ENCODE measurements at regions not wholly inside any gene's neighbourhood (a gene's known extent, or its start where the extent isn't known, plus 50 kb on each side); places are given as distances from the start of the nearest gene placed in this dataset.

GRCh38 chr14:54090274-54090673 lies 133.6 kb upstream of the BMP4 start:
- DNase-seq (ENCODE audit: low spot score): no peak

- no peak for DNase-seq (ENCODE audit: low spot score)
These were observed 138.1 kb upstream of the BMP4 start for GRCh38 chr14:54094765-54095164.

DNA sequence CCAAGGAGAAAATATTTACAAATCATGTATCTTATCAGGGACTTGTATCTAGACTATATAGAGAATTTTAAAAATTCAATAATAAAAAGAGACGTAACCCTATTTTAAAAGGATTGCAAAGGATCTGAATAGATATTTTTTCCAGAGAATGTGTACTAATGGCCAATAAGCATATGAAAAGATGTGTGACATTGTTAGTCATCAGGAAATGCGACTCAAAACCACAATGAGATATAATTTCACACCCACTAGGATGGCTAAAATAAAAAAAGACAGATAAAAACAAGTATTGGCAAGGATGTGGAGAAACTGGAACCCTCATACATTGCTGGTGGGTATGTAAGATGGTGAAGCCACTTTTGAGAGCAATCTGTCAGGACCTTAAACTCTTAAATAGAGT lies 141.9 kb upstream of the BMP4 start:
- no peak for DNase-seq (ENCODE audit: low spot score)

- DNase-seq (ENCODE audit: low spot score): no peak
These were observed 145.4 kb upstream of the BMP4 start for GRCh38 chr14:54102051-54102456.

GRCh38 chr14:54102530-54102929 lies 145.9 kb upstream of the BMP4 start:
- DNase-seq (ENCODE audit: low spot score): no peak

DNA sequence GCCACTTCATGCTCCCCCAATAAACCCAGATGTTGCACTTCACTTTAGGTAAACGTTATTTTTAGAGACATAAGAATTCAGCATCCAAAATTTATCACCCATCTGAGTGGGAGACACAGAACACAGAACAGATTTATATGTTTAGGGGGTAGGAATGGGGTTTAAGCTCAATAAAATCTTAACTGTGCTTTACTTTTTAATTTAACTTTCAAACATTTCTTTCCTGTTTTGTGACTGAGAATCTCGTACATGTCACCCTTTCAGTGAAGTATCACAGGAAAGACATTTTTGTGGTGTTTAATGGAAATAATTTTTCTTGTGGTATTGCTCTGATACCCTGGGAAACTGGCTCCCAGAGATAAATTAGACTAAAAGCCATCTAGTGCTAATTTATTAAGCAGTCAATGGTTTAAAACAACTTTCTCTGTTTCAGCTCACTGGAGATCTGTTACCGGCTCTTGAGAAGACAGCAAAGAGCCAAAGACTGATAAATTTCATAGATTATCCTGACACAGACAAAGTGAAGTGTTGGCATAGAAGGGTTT lies 148.0 kb upstream of the BMP4 start:
- DNase-seq (ENCODE audit: low spot score): no peak

DNA sequence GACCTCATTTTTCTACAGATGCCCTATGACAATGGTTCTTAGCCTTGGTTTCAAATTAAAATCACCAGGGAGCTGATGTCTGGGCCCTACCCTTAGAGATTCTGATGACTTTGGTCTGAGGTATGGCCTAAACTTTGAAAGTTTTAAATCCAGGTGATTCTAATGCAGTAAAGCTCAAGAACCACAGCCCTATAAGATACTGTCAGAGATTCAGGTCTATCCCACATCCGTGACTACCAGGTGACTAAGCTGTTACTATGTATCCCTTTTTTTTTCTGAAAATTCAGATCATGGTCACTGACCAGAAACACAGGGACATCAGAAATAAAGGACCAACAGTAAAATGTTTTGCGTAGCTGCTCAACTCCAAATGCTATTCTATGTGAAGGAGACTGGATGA lies 148.8 kb upstream of the BMP4 start:
- DNase-seq (ENCODE audit: low spot score): no peak

- DNase-seq (ENCODE audit: low spot score): no peak
These were observed 149.3 kb upstream of the BMP4 start for GRCh38 chr14:54105898-54106297.

- no peak for DNase-seq (ENCODE audit: low spot score)
These were observed 150.2 kb upstream of the BMP4 start for GRCh38 chr14:54106661-54107377.

- no peak for DNase-seq (ENCODE audit: low spot score)
These were observed 152.2 kb upstream of the BMP4 start for GRCh38 chr14:54108481-54109471.

GRCh38 chr14:54109521-54110120 lies 153.0 kb upstream of the BMP4 start:
- no peak for DNase-seq (ENCODE audit: low spot score)

DNA sequence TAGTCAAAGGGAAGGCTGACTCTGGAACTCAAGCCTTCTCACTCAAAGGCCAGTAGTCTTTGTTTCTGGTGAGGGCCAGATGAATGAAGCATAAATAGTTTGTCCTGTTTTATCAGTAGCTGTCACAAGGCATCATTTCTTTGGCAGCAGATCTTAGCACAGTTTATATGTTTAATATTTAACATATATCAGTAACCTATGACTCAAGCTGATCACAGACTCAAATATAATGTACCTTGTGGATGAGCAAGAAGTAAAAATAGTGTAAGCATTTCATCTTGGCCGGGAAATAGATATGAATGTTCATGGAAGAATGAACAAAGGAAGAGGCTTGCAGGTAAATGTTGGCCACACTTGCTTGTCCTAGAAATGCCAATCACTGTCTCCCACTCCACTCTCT lies 158.3 kb upstream of the BMP4 start:
- DNase-seq (ENCODE audit: low spot score): no peak

- no peak for DNase-seq (ENCODE audit: low spot score)
These were observed 159.7 kb upstream of the BMP4 start for GRCh38 chr14:54116198-54116885.

DNA sequence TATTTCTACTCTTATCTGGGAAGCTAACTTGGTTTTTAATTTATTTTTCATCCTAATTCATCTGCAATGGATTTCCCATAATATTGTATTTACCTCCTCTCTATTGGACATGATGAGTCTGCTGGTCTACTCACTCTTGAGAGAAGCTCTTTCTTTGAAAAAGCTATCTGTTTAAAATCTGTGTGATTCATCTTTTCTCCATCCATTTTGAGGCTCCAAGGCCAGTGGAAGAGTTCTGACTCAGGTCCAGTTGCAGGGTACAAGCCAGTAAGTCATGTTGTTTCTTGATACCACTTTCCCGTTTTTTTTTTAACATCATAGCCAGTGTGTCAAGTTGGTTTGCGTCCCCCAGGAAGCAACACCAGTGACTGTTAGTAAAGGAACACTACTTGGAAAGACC lies 160.3 kb upstream of the BMP4 start:
- no peak for DNase-seq (ENCODE audit: low spot score)

DNA sequence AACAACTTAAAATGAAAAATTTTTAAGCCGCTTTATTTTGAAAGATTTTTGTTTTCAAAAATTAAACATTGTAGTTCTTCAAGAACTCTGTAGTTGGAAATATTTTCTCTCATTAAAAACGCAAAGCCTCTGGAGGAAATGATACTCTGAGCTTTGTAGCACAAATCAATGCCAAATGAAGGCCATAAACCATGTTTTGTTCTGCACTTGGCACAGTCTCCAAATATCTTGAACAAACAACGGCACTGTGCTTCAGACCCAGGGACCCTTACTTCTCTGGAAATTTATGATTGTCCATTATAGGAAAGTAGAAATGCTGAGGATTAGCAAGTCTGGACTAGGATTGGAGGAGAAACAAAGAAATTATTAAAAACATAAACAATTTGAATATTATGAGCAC lies 160.8 kb upstream of the BMP4 start:
- no peak for DNase-seq (ENCODE audit: low spot score)

DNA sequence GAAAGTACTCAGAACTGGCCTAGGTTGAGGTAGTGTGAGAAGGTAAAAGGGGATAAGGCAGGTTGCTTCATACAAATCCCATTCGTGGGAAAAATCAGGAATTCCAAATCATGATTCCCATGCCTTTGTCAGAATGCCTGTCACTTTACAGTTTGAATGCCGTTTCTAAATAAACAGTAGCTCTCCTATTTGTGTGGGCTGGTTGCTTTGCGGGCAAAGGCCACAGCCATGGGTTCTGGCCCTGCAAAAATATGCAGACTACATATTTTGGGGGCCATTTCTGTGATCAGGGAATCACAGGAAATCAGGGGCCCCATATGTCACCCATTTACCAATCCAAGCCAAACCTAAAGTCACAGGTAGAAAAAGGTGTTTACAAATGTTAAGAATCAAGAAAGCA lies 161.3 kb upstream of the BMP4 start:
- no peak for DNase-seq (ENCODE audit: low spot score)

GRCh38 chr14:54120260-54120659 lies 163.6 kb upstream of the BMP4 start:
- DNase-seq (ENCODE audit: low spot score): no peak

DNA sequence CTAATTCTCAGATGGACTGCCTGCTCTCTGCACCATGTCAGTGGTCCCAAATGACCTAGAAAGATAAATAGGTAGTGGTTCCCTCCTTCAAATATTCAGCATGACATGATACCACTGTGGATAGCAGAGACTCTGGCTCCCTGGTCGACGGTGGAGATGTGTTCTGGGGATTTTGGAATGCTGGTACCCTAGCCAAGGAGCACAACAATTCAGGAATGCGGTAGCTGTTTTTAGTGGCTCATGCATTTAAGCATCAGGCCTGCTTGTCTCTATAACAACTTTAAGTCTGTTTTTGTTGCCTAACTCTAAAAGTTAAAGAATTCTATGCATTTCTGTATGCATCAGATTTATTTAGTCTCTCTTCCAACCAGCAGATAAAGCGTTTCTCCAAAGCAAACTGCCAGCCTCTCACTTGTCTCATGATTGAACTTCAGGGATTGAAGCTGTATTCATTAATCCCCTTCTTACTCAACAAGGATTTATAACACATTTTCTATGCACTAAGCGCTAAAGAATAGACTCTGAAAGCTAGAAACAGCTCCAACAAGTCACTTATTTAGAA lies 164.9 kb upstream of the BMP4 start:
- DNase-seq (ENCODE audit: low spot score): no peak

DNA sequence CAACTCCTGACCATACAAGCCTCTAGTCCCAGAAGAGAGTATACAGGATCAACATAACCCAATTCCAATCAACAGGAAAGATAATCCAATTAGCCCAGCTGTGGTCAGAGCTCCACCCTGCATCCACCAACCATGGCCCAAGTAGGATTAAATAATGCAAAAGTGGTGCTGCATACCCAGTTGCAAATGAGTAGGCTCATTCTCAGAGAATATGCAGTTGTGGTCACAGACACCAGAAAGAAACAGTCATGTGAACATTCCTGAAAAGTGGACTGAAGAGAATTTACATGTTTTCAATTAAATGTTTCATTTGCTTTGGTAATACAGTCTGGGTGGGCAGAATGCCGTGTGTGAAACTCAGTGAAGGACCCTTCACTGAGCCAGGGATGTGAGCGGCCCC lies 167.2 kb upstream of the BMP4 start:
- no peak for DNase-seq (ENCODE audit: low spot score)

DNA sequence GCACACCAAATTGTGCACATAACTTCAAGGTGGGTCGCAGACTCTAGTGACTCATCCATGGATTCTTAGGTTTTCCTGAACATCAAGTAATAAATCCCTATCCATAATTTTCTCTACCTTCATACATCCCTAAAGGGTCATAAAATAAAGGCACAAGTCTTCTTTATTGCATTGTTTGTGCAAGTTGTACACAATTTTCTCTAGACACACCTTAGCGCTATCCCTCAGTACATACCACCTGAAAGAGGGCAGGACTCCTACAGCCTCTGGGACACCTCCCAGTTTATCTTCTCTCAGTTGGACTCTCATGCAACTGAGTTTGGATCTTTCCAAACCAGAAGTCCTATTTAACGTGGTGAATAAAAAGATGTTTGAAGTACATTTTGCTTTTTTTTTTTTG lies 168.5 kb upstream of the BMP4 start:
- DNase-seq (ENCODE audit: low spot score): no peak

- DNase-seq (ENCODE audit: low spot score): no peak
These were observed 170.3 kb upstream of the BMP4 start for GRCh38 chr14:54126947-54127346.

DNA sequence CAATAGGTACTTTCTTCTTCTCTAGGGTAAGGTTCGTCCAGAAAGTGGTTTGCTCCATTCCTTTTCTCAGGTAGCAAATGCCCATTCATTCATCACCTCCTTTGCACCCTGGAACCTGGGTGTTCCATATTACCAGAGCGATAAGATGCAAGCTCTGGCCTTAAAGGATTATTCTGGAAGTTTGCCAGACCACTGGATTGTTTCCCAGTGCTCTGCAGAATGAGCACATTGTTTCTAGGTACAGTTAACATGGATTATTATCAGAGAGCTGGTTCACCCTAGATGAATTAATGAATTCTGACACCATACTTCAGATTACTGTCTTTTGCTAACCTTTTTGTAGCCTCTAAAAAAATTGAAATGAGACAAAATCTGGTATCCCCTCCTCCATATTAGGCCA lies 170.9 kb upstream of the BMP4 start:
- no peak for DNase-seq (ENCODE audit: low spot score)

Data from hematopoietic multipotent progenitor cell treated with erythropoietin and hydrocortisone succinate and interleukin-3 and kit ligand, for 15 days (in vitro differentiated cells).